ENCODE measurements at regions not wholly inside any gene's neighbourhood (a gene's known extent, or its start where the extent isn't known, plus 50 kb on each side); places are given as distances from the start of the nearest gene placed in this dataset.
"Not testable (repeated sequence)": the region's sequence is repeated elsewhere in the genome, so short reads cannot be mapped to it uniquely, and the experiment has no call there.

DNA sequence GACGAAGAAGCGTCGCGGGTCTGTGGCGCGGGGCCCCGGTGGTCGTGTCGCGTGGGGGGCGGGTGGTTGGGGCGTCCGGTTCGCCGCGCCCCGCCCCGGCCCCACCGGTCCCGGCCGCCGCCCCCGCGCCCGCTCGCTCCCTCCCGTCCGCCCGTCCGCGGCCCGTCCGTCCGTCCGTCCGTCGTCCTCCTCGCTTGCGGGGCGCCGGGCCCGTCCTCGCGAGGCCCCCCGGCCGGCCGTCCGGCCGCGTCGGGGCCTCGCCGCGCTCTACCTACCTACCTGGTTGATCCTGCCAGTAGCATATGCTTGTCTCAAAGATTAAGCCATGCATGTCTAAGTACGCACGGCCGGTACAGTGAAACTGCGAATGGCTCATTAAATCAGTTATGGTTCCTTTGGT, 1533.5 kb upstream of the TPTE start:
- DNase-seq (ENCODE audit: low spot score); H3K79me2 ChIP-seq; H3K36me3 ChIP-seq (replicated peaks; ENCODE audit: insufficient read depth, low read depth); H3K27me3 ChIP-seq; H3K4me3 ChIP-seq; H4K20me1 ChIP-seq (ENCODE audit: insufficient read depth, poor library complexity, severe bottlenecking); H3K27ac ChIP-seq; H3K4me1 ChIP-seq (ENCODE audit: insufficient read depth); H3K9me3 ChIP-seq (ENCODE audit: low read depth); H3K4me2 ChIP-seq; H2AFZ ChIP-seq; H3K9me2 ChIP-seq (replicated peaks; ENCODE audit: insufficient read depth): not testable (repeated sequence)
- WGBS (ENCODE audit: low lambda C conversion rate, missing lambda C conversion rate): 99% methylated on average over 19 of the region's 58 CpGs

DNA sequence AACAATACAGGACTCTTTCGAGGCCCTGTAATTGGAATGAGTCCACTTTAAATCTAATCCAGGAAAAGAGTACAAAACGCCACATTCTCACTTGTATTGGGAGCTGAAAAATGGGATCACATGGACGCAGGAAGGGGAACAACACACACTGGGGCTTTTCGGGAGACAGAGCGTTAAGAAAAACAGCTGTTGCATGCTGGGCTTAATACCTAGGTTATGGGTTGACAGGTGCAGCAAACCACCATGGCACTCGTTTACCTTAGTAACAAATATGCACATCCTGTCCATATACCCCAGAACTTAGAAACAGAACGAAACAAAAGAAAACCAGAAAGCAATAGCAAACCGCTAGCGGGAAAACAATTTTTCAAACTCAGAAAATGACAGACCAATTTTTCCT, 1532.7 kb upstream of the TPTE start:
- WGBS (ENCODE audit: low lambda C conversion rate, missing lambda C conversion rate): 71% methylated on average over 8 of the region's 9 CpGs
- no peaks in the 10 kb centered on the region for H3K36me3 ChIP-seq (replicated peaks; ENCODE audit: insufficient read depth, low read depth)
- no peaks in the 10 kb centered on the region for H3K27me3 ChIP-seq
- H3K4me3 ChIP-seq: no peak overlapping the region
- no peaks in the 10 kb centered on the region for H3K79me2 ChIP-seq
- no peak for TF ChIP-seq EZH2phosphoT487 (IDR thresholded peaks at IDR 0.05; ENCODE audit: low read depth, severe bottlenecking, unreplicated experiment)
- no peak for TF ChIP-seq EZH2 (IDR thresholded peaks at IDR 0.05; ENCODE audit: borderline replicate concordance)
- TF ChIP-seq, protein P1, sequence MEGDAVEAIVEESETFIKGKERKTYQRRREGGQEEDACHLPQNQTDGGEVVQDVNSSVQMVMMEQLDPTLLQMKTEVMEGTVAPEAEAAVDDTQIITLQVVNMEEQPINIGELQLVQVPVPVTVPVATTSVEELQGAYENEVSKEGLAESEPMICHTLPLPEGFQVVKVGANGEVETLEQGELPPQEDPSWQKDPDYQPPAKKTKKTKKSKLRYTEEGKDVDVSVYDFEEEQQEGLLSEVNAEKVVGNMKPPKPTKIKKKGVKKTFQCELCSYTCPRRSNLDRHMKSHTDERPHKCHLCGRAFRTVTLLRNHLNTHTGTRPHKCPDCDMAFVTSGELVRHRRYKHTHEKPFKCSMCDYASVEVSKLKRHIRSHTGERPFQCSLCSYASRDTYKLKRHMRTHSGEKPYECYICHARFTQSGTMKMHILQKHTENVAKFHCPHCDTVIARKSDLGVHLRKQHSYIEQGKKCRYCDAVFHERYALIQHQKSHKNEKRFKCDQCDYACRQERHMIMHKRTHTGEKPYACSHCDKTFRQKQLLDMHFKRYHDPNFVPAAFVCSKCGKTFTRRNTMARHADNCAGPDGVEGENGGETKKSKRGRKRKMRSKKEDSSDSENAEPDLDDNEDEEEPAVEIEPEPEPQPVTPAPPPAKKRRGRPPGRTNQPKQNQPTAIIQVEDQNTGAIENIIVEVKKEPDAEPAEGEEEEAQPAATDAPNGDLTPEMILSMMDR (IDR thresholded peaks at IDR 0.05; ENCODE audit: poor library complexity): no peak
- H3K9me3 ChIP-seq (ENCODE audit: low read depth): peaks cover 15% of the 10 kb centered on the region
- H3K9me2 ChIP-seq (replicated peaks; ENCODE audit: insufficient read depth): no peaks in the 10 kb centered on the region
- DNase-seq (ENCODE audit: low spot score): no peak
- H3K4me2 ChIP-seq: no peak overlapping the region
- no peaks in the 10 kb centered on the region for H3K4me1 ChIP-seq (ENCODE audit: insufficient read depth)
- H4K20me1 ChIP-seq (ENCODE audit: insufficient read depth, poor library complexity, severe bottlenecking): no peaks in the 10 kb centered on the region
- H2AFZ ChIP-seq: no peak overlapping the region
- no peak overlapping the region for H3K27ac ChIP-seq

GRCh38 chr21:8989261-8989711, 1532.1 kb upstream of the TPTE start:
- Histone ChIP-seq H2AFZ (no peak overlapping the region), H4K20me1 (ENCODE audit: insufficient read depth, poor library complexity, severe bottlenecking) (no peaks in the 10 kb centered on the region), H3K27ac (no peak overlapping the region), H3K79me2 (no peaks in the 10 kb centered on the region), H3K9me3 (ENCODE audit: low read depth) (peaks cover 20% of the 10 kb centered on the region), H3K36me3 (replicated peaks; ENCODE audit: insufficient read depth, low read depth) (no peaks in the 10 kb centered on the region), H3K4me3 (no peak overlapping the region), H3K27me3 (no peaks in the 10 kb centered on the region), H3K4me1 (ENCODE audit: insufficient read depth) (no peaks in the 10 kb centered on the region), H3K4me2 (no peak overlapping the region), H3K9me2 (replicated peaks; ENCODE audit: insufficient read depth) (no peaks in the 10 kb centered on the region)
- 46% methylated on average over 6 of the region's 6 CpGs for WGBS (ENCODE audit: low lambda C conversion rate, missing lambda C conversion rate)
- DNase-seq (ENCODE audit: low spot score): no peak
- TF ChIP-seq EZH2 (IDR thresholded peaks at IDR 0.05; ENCODE audit: borderline replicate concordance) (no peak), EZH2phosphoT487 (IDR thresholded peaks at IDR 0.05; ENCODE audit: low read depth, severe bottlenecking, unreplicated experiment) (no peak)
- TF ChIP-seq, protein P1 (IDR thresholded peaks at IDR 0.05; ENCODE audit: poor library complexity): no peak

DNA sequence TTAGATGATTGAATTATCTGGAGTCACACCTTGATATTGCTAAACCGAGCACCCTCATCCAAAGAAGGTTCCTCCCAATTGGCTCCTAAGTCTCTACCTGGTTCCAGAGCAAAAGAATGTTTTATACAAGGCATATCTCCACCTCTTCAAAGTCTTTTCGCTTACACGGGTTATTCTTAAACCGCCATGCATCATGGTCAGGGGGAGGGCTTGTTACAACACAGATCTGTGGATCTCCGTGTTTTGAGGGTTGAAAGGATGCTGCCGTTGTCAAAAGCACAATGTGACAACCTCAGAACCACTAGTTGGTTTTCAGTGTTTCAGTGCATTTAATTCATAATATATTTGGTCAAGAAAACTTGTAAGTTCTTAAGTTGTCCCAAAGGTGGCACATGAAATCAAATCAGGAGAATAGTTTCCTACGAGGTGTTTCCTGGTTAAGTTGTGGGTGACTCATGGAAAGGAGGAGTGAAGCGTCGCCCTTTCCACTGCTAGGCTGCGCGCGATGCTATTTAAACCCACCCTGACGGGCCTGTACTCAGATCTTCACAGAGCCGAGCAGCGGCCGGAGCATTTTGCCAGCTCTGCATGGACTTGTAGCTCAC, 1531.6 kb upstream of the TPTE start:
- Histone ChIP-seq H3K36me3 (replicated peaks; ENCODE audit: insufficient read depth, low read depth) (no peaks in the 10 kb centered on the region), H3K27ac (no peak overlapping the region), H3K4me2 (no peak overlapping the region), H3K4me1 (ENCODE audit: insufficient read depth) (no peaks in the 10 kb centered on the region), H3K4me3 (no peak overlapping the region), H4K20me1 (ENCODE audit: insufficient read depth, poor library complexity, severe bottlenecking) (no peaks in the 10 kb centered on the region), H3K9me2 (replicated peaks; ENCODE audit: insufficient read depth) (no peaks in the 10 kb centered on the region), H3K27me3 (no peaks in the 10 kb centered on the region), H2AFZ (no peak overlapping the region), H3K79me2 (no peaks in the 10 kb centered on the region), H3K9me3 (ENCODE audit: low read depth) (peaks cover 20% of the 10 kb centered on the region)
- 69% methylated on average over 16 of the region's 16 CpGs for WGBS (ENCODE audit: low lambda C conversion rate, missing lambda C conversion rate)
- TF ChIP-seq EZH2phosphoT487 (IDR thresholded peaks at IDR 0.05; ENCODE audit: low read depth, severe bottlenecking, unreplicated experiment): no peak
- TF ChIP-seq, protein P1 (IDR thresholded peaks at IDR 0.05; ENCODE audit: poor library complexity): no peak
- TF ChIP-seq EZH2 (IDR thresholded peaks at IDR 0.05; ENCODE audit: borderline replicate concordance): no peak
- DNase-seq (ENCODE audit: low spot score): no peak
